Thyroid gland (tissue), 4 donors: ENCODE measurements at regions not wholly inside any gene's neighbourhood (a gene's known extent, or its start where the extent isn't known, plus 50 kb on each side); places are given as distances from the start of the nearest gene placed in this dataset.
A peak's percentile ranks its signal among the peaks of the same experiment; 100 is the strongest.

Experiments
- DNase-seq, 2 donors: peaks; one replicate each; pipeline ENCODE4 v3.0.0-alpha.2; 2019
- H3K27ac ChIP-seq, 3 donors: fragments of 200-600 bp; sonication (generic); 1 replicate in 2 of 3; 2 replicates in 1 of 3; pipeline ENCODE4 v1.5.1; 2016 to 2019; ENCODE audit warnings: mild to moderate bottlenecking in 1 of 3, moderate library complexity in 1 of 3
- H3K27me3 ChIP-seq: fragments of 200-600 bp; sonication (generic); one replicate; pipeline ENCODE4 v1.5.1; 2019
- H3K36me3 ChIP-seq, 2 donors: fragments of 200-600 bp; sonication (generic); one replicate each; pipeline ENCODE4 v1.5.1; 2016 to 2019
- H3K4me1 ChIP-seq, 2 donors: fragments of 200-600 bp; sonication (generic); one replicate each; pipeline ENCODE4 v1.5.1; 2017 to 2019
- H3K4me3 ChIP-seq, 3 donors: fragments of 200-600 bp; sonication (generic); replicated peaks in 1 of 3; 1 replicate in 2 of 3; 2 replicates in 1 of 3; pipeline ENCODE4 v1.5.1; 2016; ENCODE audit warnings: mild to moderate bottlenecking in 1 of 3
- H3K9me3 ChIP-seq: fragments of 200-600 bp; sonication (generic); one replicate; pipeline ENCODE4 v1.5.1; 2017
- POLR2A ChIP-seq, 2 donors: fragments of 450-650 bp; IDR thresholded peaks; one replicate each; pipeline ENCODE4 v1.6.1; 2017; ENCODE audit warnings: antibody characterized with exemption in 2 of 2, mild to moderate bottlenecking in 2 of 2, moderate library complexity in 1 of 2
- WGBS, 2 donors: methylation state at CpG; one replicate each; pipeline ENCODE4 v1.1.5; 2017; 5-methylcytosine and 5-hydroxymethylcytosine counted together
- intact Hi-C: fragments of 100-400 bp; cut with DNase I; formaldehyde crosslinking; loops from one replicate; pipeline ENCODE4 v1.15.1; 2023
- TF ChIP-seq, protein P1 (sequence below), 6 experiments: fragments of 200-600 bp in 3 of 6; fragments of 450-650 bp in 3 of 6; sonication (generic) in 3 of 6; IDR thresholded peaks; one replicate each; pipeline ENCODE4 v1.5.1; 2016 to 2019; ENCODE audit warnings: antibody characterized with exemption in 6 of 6, mild to moderate bottlenecking in 2 of 6, inconsistent platforms in 1 of 6, moderate library complexity in 1 of 6

DNA sequence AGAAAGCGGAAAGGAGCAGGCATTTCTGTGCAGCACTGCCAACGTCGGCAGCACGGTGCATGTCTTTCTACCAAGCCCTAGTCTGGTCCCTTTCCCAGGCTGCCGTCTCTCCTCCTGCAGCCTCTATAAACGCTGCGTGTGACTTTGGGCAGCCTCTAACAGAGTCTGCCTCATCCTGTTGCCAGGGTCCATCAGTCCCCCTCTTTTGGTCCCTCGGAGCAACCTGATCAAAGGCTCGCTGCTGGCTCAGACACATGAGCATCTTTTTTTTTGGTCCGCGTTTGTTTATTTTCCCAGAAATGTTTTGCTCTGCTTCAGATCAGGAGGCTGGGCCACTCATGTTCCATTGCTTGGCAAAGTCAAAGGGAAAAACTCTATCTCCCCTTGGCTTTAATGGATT lies 166.8 kb upstream of the CST7 start:
- Histone ChIP-seq H3K36me3 (no peaks in the 10 kb centered on the region), H3K27ac (peak overlapping the region; percentile 79 to 92 (median 88)), H3K4me3 (no peak overlapping the region), H3K9me3 (no peaks in the 10 kb centered on the region), H3K4me1 (peaks cover 27 to 58% of the 10 kb centered on the region in 2 donors), H3K27me3 (no peaks in the 10 kb centered on the region)
- 80 to 84% methylated on average over 11 of the region's 11 CpGs for WGBS, 2 donors
- no peak for DNase-seq
- intact Hi-C loops = no loop called here
- TF ChIP-seq, protein P1, sequence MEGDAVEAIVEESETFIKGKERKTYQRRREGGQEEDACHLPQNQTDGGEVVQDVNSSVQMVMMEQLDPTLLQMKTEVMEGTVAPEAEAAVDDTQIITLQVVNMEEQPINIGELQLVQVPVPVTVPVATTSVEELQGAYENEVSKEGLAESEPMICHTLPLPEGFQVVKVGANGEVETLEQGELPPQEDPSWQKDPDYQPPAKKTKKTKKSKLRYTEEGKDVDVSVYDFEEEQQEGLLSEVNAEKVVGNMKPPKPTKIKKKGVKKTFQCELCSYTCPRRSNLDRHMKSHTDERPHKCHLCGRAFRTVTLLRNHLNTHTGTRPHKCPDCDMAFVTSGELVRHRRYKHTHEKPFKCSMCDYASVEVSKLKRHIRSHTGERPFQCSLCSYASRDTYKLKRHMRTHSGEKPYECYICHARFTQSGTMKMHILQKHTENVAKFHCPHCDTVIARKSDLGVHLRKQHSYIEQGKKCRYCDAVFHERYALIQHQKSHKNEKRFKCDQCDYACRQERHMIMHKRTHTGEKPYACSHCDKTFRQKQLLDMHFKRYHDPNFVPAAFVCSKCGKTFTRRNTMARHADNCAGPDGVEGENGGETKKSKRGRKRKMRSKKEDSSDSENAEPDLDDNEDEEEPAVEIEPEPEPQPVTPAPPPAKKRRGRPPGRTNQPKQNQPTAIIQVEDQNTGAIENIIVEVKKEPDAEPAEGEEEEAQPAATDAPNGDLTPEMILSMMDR (IDR thresholded peaks at IDR 0.05) = no peak
- TF ChIP-seq POLR2A (IDR thresholded peaks at IDR 0.05) = no peak

- Histone ChIP-seq H3K9me3 (no peaks in the 10 kb centered on the region), H3K36me3 (no peaks in the 10 kb centered on the region), H3K27ac (peak overlapping the region; percentile 79 to 92 (median 88)), H3K4me1 (peaks cover 27 to 51% of the 10 kb centered on the region in 2 donors), H3K4me3 (no peak overlapping the region), H3K27me3 (no peaks in the 10 kb centered on the region)
- peak; percentile 11 to 71 for TF ChIP-seq POLR2A (IDR thresholded peaks at IDR 0.05)
- TF ChIP-seq, protein P1 (IDR thresholded peaks at IDR 0.05) = peak in 5 of 6 experiments; percentile 16 to 55 (median 31)
- intact Hi-C loops = no loop called here
- DNase-seq = peak; percentile 85 to 90
- 29 to 45% methylated on average over 12 of the region's 12 CpGs for WGBS, 2 donors
These were observed 166.1 kb upstream of the CST7 start for GRCh38 chr20:24782801-24783630.

DNA sequence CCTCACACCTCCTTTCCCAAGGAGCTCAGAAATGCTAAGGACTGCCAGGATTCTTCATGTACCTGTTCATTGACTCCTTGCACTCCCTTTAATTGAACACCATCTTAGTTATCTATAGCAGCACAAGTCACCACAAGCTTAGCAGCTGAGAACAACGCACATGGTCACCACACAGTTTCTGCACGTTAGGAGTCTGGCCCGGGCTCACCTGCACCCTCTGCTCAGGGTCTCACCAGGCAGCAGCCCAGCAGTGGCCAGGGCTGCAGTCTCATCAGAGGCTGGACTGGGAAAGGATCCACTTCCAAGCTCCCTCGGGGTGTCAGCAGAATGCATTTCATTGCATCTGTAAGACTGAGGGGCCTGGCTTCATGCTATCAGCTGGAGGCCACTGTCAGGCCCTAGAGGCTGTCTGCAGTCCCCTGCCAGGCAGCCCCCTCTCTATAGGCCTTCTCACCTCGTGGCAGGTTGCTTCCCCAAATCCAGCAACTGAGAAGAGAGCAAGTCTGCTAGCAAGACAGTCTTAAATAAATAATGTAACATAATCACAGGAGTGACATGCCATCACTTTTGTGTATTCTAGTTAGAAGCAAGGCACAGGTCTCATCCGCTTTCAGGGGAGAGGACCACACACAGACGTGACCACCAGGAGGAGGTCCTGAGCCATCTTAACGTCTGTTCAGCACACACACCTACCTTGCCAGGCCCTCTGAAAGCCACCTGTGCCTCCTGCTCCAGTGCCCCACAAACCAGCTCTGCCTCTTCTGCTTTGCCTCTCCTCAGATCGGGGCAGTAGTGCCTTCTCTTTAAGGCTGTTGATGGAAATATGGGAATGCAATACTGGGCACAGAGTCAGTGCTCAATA lies 165.2 kb upstream of the CST7 start:
- no peaks in the 10 kb centered on the region for H3K36me3 ChIP-seq
- peak overlapping the region; percentile 79 to 92 (median 88) for H3K27ac ChIP-seq
- TF ChIP-seq POLR2A (IDR thresholded peaks at IDR 0.05) = no peak
- TF ChIP-seq, protein P1 (IDR thresholded peaks at IDR 0.05) = peak in 2 of 6 experiments; percentile 8 to 34
- intact Hi-C loops = no loop called here
- peak; percentile 26 to 29 for DNase-seq
- H3K4me3 ChIP-seq = no peak overlapping the region
- WGBS, 2 donors = 88 to 91% methylated on average over 8 to 9 of the region's 9 CpGs
- H3K27me3 ChIP-seq = no peaks in the 10 kb centered on the region
- H3K9me3 ChIP-seq = no peaks in the 10 kb centered on the region
- H3K4me1 ChIP-seq = peaks cover 22 to 42% of the 10 kb centered on the region in 2 donors

GRCh38 chr20:24784607-24785006 lies 164.5 kb upstream of the CST7 start:
- Histone ChIP-seq H3K36me3 (no peaks in the 10 kb centered on the region), H3K4me1 (peaks cover 22 to 36% of the 10 kb centered on the region in 2 donors), H3K27ac (peak overlapping the region in 1 of 3 donors; percentile 92), H3K9me3 (no peaks in the 10 kb centered on the region), H3K27me3 (no peaks in the 10 kb centered on the region), H3K4me3 (no peak overlapping the region)
- WGBS, 2 donors = 83 to 84% methylated on average over 2 of the region's 2 CpGs
- DNase-seq = no peak
- no peak for TF ChIP-seq POLR2A (IDR thresholded peaks at IDR 0.05)
- TF ChIP-seq, protein P1 (IDR thresholded peaks at IDR 0.05) = no peak
- intact Hi-C loops = no loop called here
